ENCODE measurements at regions not wholly inside any gene's neighbourhood (a gene's known extent, or its start where the extent isn't known, plus 50 kb on each side); places are given as distances from the start of the nearest gene placed in this dataset.

- Histone ChIP-seq H3K9me3 (no peaks in the 10 kb centered on the region), H3K4me1 (no peaks in the 10 kb centered on the region), H3K4me3 (ENCODE audit: low read depth, low read length) (no peak overlapping the region), H3K27me3 (replicated peaks; ENCODE audit: control insufficient read depth, insufficient read depth, low read length) (no peaks in the 10 kb centered on the region), H3K36me3 (ENCODE audit: control insufficient read depth, insufficient read depth, low read length) (no peaks in the 10 kb centered on the region)
- H3K9me3 Mint-ChIP-seq (ENCODE audit: unreplicated experiment), result no peaks in the 10 kb centered on the region
- ChIA-PET POLR2A (no interaction called here), CTCF (no interaction called here)
- no peak overlapping the region for H3K4me3 Mint-ChIP-seq (ENCODE audit: unreplicated experiment)
- H3K36me3 Mint-ChIP-seq (ENCODE audit: insufficient read depth, unreplicated experiment), result no peaks in the 10 kb centered on the region
- no peaks in the 10 kb centered on the region for H3K27me3 Mint-ChIP-seq (ENCODE audit: insufficient read depth, unreplicated experiment)
- no peaks in the 10 kb centered on the region for H3K4me1 Mint-ChIP-seq (ENCODE audit: low read depth, unreplicated experiment)
- BruUV-seq (replicated peaks), result no TSS peak
- H3K27ac Mint-ChIP-seq (ENCODE audit: unreplicated experiment), result no peak overlapping the region
- intact Hi-C loops (cut with micrococcal nuclease; ENCODE audit: unreplicated experiment), result no loop called here
- DNase-seq, result no peak
- no peak for TF ChIP-seq CTCF (IDR thresholded peaks at IDR 0.05; ENCODE audit: insufficient read depth in 1 of 2, low read depth in 1 of 2, low read length in 1 of 2, severe bottlenecking in 1 of 2, unreplicated experiment in 1 of 2)
Measured at GRCh38 chr4:104866809-104867208, 279.9 kb upstream of the TET2 start.

GRCh38 chr4:104868533-104868932, 278.1 kb upstream of the TET2 start:
- DNase-seq, result no peak
- POLR2A ChIA-PET, result no interaction called here
- no peaks in the 10 kb centered on the region for H3K36me3 Mint-ChIP-seq (ENCODE audit: insufficient read depth, unreplicated experiment)

GRCh38 chr4:104868958-104869357, 277.7 kb upstream of the TET2 start:
- Mint-ChIP-seq H3K27me3 (ENCODE audit: insufficient read depth, unreplicated experiment) (no peaks in the 10 kb centered on the region), H3K4me3 (ENCODE audit: unreplicated experiment) (no peak overlapping the region), H3K9me3 (ENCODE audit: unreplicated experiment) (no peaks in the 10 kb centered on the region), H3K4me1 (ENCODE audit: low read depth, unreplicated experiment) (no peaks in the 10 kb centered on the region), H3K36me3 (ENCODE audit: insufficient read depth, unreplicated experiment) (no peaks in the 10 kb centered on the region), H3K27ac (ENCODE audit: unreplicated experiment) (no peak overlapping the region)
- Histone ChIP-seq H3K4me3 (ENCODE audit: low read depth, low read length) (no peak overlapping the region), H3K36me3 (ENCODE audit: control insufficient read depth, insufficient read depth, low read length) (no peaks in the 10 kb centered on the region), H3K4me1 (no peaks in the 10 kb centered on the region), H3K9me3 (no peaks in the 10 kb centered on the region), H3K27me3 (replicated peaks; ENCODE audit: control insufficient read depth, insufficient read depth, low read length) (no peaks in the 10 kb centered on the region)
- no TSS peak for BruUV-seq (replicated peaks)
- intact Hi-C loops (cut with micrococcal nuclease; ENCODE audit: unreplicated experiment), result no loop called here
- no peak for DNase-seq
- ChIA-PET POLR2A (no interaction called here), CTCF (no interaction called here)
- no peak for TF ChIP-seq CTCF (IDR thresholded peaks at IDR 0.05; ENCODE audit: insufficient read depth in 1 of 2, low read depth in 1 of 2, low read length in 1 of 2, severe bottlenecking in 1 of 2, unreplicated experiment in 1 of 2)

More at GRCh38 chr4:104868533-104868932, 278.1 kb upstream of the TET2 start:
- no peaks in the 10 kb centered on the region for H3K27me3 Mint-ChIP-seq (ENCODE audit: insufficient read depth, unreplicated experiment)
- no peak overlapping the region for H3K27ac Mint-ChIP-seq (ENCODE audit: unreplicated experiment)
- Histone ChIP-seq H3K9me3 (no peaks in the 10 kb centered on the region), H3K36me3 (ENCODE audit: control insufficient read depth, insufficient read depth, low read length) (no peaks in the 10 kb centered on the region), H3K4me3 (ENCODE audit: low read depth, low read length) (no peak overlapping the region), H3K4me1 (no peaks in the 10 kb centered on the region), H3K27me3 (replicated peaks; ENCODE audit: control insufficient read depth, insufficient read depth, low read length) (no peaks in the 10 kb centered on the region)
- BruUV-seq (replicated peaks), result no TSS peak
- H3K4me3 Mint-ChIP-seq (ENCODE audit: unreplicated experiment), result no peak overlapping the region
- CTCF ChIA-PET, result no interaction called here
- H3K4me1 Mint-ChIP-seq (ENCODE audit: low read depth, unreplicated experiment), result no peaks in the 10 kb centered on the region
- H3K9me3 Mint-ChIP-seq (ENCODE audit: unreplicated experiment), result no peaks in the 10 kb centered on the region
- no peak for TF ChIP-seq CTCF (IDR thresholded peaks at IDR 0.05; ENCODE audit: insufficient read depth in 1 of 2, low read depth in 1 of 2, low read length in 1 of 2, severe bottlenecking in 1 of 2, unreplicated experiment in 1 of 2)
- intact Hi-C loops (cut with micrococcal nuclease; ENCODE audit: unreplicated experiment), result no loop called here

Data from Caco-2 (cell line).